HPDE6-E6E7 (cell line): ENCODE measurements at regions not wholly inside any gene's neighbourhood (a gene's known extent, or its start where the extent isn't known, plus 50 kb on each side); places are given as distances from the start of the nearest gene placed in this dataset.
"Not testable (repeated sequence)": the region's sequence is repeated elsewhere in the genome, so short reads cannot be mapped to it uniquely, and the experiment has no call there.

ENCODE experiments used
- DNase-seq: peaks from one replicate; pipeline ENCODE4 v3.0.0; 2011; ENCODE audit warnings: missing footprints; ENCODE audit errors: extremely low spot score

DNA sequence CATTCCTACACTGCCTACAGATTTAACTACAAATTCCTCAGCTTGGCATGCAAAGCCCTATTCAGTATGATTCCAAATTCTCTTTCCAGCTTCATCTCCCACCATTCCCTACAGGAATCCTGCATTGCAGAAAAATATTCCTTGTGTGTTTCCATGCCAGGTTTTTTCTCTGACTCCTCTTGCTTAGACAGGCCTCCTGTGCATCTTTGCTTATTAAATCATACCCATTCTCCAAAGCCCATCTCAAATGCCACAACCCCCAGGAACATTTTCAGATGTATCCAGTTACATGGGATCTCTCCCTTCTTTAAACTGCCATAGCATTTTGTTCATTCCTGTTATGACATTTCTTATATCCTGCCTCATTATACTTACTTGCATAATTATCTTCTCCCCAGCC lies 106.4 kb upstream of the GRIA3 start:
- no peak for DNase-seq

- DNase-seq = no peak
Measured at GRCh38 chrX:123080065-123080464, 104.0 kb upstream of the GRIA3 start.

DNA sequence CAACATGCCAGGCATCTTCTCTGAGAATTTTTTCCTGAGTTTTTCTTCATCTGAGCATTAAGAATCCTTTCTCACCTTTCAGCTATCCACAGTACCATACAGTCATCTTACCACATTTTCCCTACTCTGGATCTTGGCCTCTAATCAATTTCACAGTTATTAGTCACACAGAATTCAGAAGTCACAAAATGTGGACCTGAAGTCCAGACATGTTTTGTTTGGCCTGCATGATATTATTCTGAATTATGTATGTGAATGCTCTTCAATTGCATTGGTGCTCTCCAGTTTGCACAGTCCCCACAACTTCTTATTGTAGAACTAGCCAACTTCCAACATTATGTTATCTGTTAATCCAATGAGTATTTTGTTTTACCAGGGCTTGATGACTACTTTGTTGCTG lies 102.3 kb upstream of the GRIA3 start:
- DNase-seq = no peak

- no peak for DNase-seq
Measured at GRCh38 chrX:123083924-123084323, 100.2 kb upstream of the GRIA3 start.

DNA sequence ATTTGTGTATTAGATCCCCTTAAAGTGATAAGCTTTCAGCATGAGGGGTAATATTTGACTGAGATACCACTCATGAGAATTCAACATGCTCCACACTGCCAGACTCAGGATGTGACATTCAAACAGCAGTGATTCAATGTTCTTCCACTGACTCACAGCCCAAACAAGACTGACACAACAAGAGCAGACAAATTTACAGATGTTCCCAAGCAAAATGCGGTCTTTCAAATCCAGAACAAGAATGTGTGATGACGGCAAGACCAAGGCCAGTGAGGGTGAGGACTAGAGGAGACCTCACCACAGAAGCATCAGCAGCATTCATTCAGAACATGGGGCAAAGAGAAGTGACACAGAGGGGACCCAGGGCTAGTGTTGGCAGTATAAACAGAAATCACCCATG lies 99.3 kb upstream of the GRIA3 start:
- DNase-seq = no peak

- no peak for DNase-seq
Measured at GRCh38 chrX:123085311-123085940, 98.7 kb upstream of the GRIA3 start.

- DNase-seq = no peak
Measured at GRCh38 chrX:123086768-123087167, 97.3 kb upstream of the GRIA3 start.

DNA sequence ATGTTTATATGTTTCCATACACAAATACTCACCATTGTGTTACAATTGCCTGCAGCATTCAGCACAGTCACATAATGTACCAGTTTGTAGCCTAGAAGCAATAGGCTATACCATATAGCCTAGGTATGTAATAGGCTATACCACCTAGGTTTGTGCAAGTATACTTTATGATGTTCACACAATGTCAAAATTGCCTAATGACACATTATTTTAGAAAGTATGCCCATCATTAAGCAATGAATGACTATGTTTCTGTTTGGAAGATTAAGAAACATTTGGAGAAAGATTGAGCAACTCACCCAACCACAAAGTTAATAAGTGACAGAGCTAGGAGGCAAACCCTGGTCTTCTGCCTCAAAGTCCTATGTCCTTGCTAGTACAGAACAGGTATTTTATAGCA lies 96.8 kb upstream of the GRIA3 start:
- DNase-seq = no peak

- DNase-seq = no peak
Measured at GRCh38 chrX:123088331-123088730, 95.7 kb upstream of the GRIA3 start.

DNA sequence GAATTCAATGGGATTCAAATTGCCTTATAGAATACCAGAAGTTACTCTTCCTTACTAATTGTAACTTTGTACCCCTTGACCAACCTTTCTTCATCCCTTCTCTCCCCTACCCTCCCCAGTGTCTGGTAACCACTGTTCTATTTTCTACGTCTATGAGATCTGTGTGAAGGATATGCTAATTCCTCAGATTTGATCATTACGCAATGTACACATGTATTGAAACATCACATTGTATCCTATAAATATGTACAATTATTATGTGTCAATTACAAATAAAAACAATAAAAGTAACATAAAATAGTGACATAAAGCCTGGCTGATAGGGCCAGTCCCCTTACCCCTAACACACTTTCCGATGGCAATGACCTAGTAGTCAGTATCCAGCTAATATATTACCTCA lies 95.1 kb upstream of the GRIA3 start:
- no peak for DNase-seq

DNA sequence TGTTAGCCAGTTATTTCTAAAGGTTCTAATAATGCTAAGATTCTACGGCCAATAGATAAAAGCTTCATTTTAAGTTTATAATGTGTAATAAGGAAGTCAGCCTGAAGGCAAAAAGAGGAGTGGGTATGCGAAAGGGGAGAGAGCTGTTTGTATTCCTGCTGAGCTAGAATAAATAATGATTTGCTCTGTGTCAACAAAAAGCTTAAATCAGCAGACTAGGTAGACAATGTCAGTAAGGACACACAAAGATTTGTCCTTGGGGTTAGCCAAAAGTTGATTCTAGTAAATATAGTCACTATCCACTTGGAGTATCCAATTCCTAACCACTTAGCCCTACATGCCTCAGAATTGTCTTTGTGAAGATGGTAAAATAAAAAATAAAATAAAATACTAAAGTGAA lies 90.3 kb upstream of the GRIA3 start:
- DNase-seq = no peak

DNA sequence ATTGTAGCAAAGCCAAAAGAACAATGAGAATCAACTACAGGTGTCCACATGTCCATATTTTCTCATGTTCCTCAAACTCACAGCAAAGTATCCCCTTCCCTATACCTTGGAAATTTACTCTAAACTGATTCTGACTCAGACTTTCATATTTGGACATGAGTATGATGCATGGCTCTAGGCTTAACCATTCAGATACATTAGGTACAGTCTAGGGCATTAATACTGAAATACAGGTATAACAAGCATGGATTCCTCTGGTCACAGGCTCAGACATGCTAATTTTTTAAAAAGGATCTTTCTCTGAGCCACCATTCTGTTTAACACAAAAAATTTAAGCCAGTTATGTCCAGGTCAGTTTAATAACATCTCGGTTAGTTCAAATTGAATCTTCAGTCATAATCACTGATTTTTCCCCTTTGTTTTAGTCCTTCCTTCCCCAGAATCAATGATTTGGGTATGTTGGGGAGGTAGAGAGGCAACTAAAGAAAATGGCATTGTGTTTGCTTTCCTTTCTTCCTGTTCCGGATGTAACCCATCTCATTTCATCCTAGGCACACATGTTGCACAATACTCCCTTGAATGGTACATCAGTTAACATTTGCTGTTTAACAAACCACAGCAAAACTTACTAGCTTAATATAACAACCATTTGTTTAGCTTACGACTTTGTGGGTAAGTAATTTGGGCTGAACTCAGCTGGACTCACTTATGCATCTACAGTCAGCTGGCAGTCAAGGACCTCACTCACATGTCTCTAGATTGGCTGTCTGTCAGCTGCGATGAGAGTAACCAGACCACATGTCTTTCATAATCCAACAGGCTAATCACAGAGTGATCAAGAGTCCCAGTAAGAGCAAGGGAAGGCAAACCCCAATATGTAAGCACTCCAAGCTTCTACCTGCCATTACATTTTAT lies 75.3 kb upstream of the GRIA3 start:
- DNase-seq = no peak

DNA sequence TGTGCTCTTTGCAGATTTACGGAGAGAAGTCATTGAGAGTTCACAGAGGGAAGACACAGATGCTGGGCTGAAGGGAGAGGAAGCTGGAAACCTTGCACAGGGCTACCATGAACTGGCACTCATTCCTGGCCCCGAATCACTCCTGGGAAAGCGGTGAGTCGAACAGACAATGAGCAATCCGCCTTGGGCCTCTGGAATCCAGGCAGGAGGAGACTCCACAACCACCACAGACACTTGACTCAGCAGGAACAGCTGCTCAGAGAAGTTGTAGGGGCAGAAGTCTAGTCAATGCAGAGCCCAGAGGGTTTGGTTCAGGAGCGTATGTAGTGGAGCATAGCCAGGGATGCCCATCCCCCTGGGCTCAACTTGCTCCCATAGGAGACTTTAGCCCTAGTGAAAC lies 62.8 kb upstream of the GRIA3 start:
- DNase-seq = no peak

GRCh38 chrX:123129805-123130204 lies 54.3 kb upstream of the GRIA3 start:
- not testable (repeated sequence) for DNase-seq
